Occipital lobe (tissue), 1 donor: ENCODE measurements at regions not wholly inside any gene's neighbourhood (a gene's known extent, or its start where the extent isn't known, plus 50 kb on each side); places are given as distances from the start of the nearest gene placed in this dataset.

ENCODE experiments used
- DNase-seq: peaks from one replicate; lab custom pipeline; 2025; lab: John Stamatoyannopoulos, UW

DNA sequence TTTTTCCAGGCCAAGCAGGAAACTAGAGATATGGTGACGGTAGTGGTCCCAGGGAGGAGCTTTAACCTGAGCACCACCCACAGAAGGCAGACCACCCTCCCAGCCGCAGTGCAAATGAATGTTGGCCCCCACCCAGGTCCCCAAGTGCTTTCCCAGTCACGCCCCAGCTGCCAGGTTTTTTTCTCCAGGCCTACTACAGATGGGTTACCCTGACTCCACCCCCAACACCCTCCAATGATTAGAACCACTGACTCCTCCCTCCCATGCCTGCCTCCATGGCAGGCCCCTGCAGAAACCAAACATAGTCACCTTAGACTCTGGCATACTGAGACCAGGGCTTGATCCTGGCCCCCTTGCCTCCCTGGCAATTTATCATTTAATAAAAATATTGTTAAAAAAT, 58.7 kb upstream of the CHST1 start:
- no peak for DNase-seq

DNA sequence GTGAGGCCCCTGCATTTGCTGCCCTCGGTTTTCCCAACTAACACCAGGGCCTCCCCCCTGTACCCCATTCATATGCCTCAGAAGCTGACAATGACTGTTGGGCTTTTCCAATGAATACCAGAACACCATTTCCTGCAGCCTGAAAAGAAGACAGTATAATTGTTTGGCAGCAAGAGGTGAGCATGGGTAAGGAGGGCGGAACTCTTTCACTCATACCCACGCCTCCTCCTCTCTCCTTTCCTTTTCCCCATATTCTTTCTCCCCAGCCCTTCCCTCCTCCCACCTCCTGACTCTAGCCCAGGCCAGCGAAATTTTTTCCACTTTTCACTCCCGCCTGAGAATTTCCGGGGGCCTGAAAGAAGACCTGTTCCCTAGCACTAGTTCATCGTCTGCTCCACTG, 58.0 kb upstream of the CHST1 start:
- DNase-seq = no peak

DNA sequence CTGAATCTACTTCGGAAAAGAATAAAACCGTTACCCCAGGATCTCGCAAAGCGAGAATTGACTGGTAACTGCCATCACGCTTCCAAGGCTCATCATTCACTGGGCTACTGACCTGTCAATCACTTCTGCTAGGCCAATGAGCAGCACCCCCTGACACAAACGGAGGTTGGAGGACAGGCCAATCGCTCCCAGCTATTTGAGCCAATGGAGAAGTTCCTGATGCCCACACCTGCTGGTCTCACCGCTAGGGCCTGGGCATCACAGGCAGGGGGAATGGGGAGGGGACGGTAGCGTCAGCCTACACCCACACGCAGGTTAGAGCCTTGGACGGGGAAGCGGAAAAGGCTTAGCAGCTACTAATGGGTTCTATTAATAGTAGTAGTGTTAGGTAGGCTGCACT, 56.7 kb upstream of the CHST1 start:
- no peak for DNase-seq

- no peak for DNase-seq
Measured at GRCh38 chr11:45717526-45717925, 52.1 kb upstream of the CHST1 start.

DNA sequence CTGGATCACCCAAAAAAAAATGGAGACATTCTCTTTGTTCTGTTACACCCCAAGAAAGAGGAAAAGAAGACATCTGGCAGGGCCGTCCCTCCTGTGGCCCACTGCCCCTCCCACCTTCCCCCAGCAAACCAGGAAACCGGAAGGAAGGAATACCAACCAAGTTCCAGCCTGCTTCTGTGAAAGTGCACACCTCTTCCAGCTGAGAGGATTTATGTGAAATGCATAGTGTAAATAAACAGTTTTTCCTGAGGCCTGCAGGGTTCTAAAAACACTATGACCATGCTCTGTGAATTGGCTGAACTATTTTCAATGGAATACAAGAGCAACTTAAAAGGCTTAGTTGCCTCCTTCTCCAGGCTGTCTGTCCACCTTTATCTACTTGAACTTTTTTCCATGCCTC, 50.0 kb upstream of the CHST1 start:
- DNase-seq = no peak
